ENCODE measurements at regions not wholly inside any gene's neighbourhood (a gene's known extent, or its start where the extent isn't known, plus 50 kb on each side); places are given as distances from the start of the nearest gene placed in this dataset.

DNA sequence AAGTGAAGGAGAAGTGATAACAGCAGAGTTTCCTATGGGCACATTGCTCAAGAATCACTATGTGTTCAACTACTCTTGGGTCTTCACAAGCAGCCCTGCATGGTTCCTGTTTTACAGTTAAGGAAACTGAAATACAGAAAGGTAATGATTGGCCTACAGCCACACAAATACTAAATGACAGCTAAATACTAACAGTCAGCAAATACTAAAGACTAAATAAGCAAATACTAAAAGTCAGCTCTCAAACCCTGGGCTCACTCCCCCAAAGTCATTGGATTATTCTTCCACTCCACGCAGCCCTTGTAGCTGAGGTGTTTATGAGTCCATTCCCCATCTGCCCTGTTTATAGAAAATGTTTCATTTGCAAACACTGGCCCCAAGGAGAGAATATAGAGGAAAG is 372.7 kb upstream of the CDH11 start:
- H3K4me3 Mint-ChIP-seq (ENCODE audit: unreplicated experiment), result no peak overlapping the region

DNA sequence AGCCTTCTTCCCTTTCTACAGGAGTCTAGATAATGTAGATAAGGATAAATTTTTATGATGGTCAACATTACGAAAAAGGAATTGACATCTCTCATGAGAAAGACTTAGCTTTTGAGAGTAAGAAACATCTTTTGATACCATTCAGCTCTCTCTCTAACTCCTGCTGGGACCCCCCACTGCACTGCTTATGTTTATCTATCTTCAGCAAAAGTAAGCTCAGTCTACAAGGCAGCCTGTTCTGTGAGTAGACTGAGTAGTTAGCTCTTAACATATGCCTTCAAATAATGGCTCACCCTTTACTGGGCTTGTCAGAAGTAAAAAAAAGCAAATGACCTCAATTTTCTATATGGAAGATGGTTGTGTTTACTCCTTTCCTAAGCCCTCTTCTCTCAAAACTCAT is 372.2 kb upstream of the CDH11 start:
- TF ChIP-seq, protein P1, sequence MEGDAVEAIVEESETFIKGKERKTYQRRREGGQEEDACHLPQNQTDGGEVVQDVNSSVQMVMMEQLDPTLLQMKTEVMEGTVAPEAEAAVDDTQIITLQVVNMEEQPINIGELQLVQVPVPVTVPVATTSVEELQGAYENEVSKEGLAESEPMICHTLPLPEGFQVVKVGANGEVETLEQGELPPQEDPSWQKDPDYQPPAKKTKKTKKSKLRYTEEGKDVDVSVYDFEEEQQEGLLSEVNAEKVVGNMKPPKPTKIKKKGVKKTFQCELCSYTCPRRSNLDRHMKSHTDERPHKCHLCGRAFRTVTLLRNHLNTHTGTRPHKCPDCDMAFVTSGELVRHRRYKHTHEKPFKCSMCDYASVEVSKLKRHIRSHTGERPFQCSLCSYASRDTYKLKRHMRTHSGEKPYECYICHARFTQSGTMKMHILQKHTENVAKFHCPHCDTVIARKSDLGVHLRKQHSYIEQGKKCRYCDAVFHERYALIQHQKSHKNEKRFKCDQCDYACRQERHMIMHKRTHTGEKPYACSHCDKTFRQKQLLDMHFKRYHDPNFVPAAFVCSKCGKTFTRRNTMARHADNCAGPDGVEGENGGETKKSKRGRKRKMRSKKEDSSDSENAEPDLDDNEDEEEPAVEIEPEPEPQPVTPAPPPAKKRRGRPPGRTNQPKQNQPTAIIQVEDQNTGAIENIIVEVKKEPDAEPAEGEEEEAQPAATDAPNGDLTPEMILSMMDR (IDR thresholded peaks at IDR 0.05; ENCODE audit: insufficient read depth, low read depth, low read length), result no peak
- TF ChIP-seq EZH2 (IDR thresholded peaks at IDR 0.05; ENCODE audit: insufficient read depth, low read length), result no peak
- Histone ChIP-seq H4K20me1 (ENCODE audit: insufficient read depth, low read length) (no peaks in the 10 kb centered on the region), H3K4me3 (ENCODE audit: insufficient read depth, low read depth, low read length) (no peak overlapping the region), H3K27me3 (ENCODE audit: insufficient read depth, low read length) (no peaks in the 10 kb centered on the region), H3K9me3 (ENCODE audit: insufficient read depth, low read depth, low read length) (no peaks in the 10 kb centered on the region), H3K9ac (ENCODE audit: low read length) (no peak overlapping the region), H3K36me3 (ENCODE audit: insufficient read depth, low read length) (no peaks in the 10 kb centered on the region), H3K79me2 (ENCODE audit: insufficient read depth, low read length) (no peaks in the 10 kb centered on the region), H3K4me2 (ENCODE audit: low read length) (no peak overlapping the region), H2AFZ (ENCODE audit: low read depth, low read length) (no peak overlapping the region), H3K4me1 (ENCODE audit: insufficient read depth, low read length) (no peaks in the 10 kb centered on the region), H3K27ac (ENCODE audit: low read depth, low read length) (no peak overlapping the region)
- H3K27me3 Mint-ChIP-seq (ENCODE audit: low read depth, unreplicated experiment), result no peaks in the 10 kb centered on the region
- FAIRE-seq, result no peak
- H3K36me3 Mint-ChIP-seq (ENCODE audit: low read depth, unreplicated experiment), result no peaks in the 10 kb centered on the region
- H3K4me3 Mint-ChIP-seq (ENCODE audit: unreplicated experiment), result no peak overlapping the region
- peaks cover 7% of the 10 kb centered on the region for H3K4me1 Mint-ChIP-seq (ENCODE audit: low read depth, unreplicated experiment)
- peaks cover 2% of the 10 kb centered on the region for H3K9me3 Mint-ChIP-seq (ENCODE audit: unreplicated experiment)
- DNase-seq (ENCODE audit: low read depth), result no peak
- H3K27ac Mint-ChIP-seq (ENCODE audit: unreplicated experiment), result no peak overlapping the region

More for the DNA sequence above, 372.7 kb upstream of the CDH11 start:
- H3K27ac Mint-ChIP-seq (ENCODE audit: unreplicated experiment), result no peak overlapping the region
- no peaks in the 10 kb centered on the region for H3K27me3 ChIP-seq (ENCODE audit: insufficient read depth, low read length)
- H3K9me3 ChIP-seq (ENCODE audit: insufficient read depth, low read depth, low read length), result no peaks in the 10 kb centered on the region
- no peak overlapping the region for H2AFZ ChIP-seq (ENCODE audit: low read depth, low read length)
- H3K4me2 ChIP-seq (ENCODE audit: low read length), result no peak overlapping the region
- H3K4me3 ChIP-seq (ENCODE audit: insufficient read depth, low read depth, low read length), result no peak overlapping the region
- H3K79me2 ChIP-seq (ENCODE audit: insufficient read depth, low read length), result no peaks in the 10 kb centered on the region
- no peaks in the 10 kb centered on the region for H3K36me3 Mint-ChIP-seq (ENCODE audit: low read depth, unreplicated experiment)
- no peak for TF ChIP-seq EZH2 (IDR thresholded peaks at IDR 0.05; ENCODE audit: insufficient read depth, low read length)
- TF ChIP-seq, protein P1 (IDR thresholded peaks at IDR 0.05; ENCODE audit: insufficient read depth, low read depth, low read length), result no peak
- H4K20me1 ChIP-seq (ENCODE audit: insufficient read depth, low read length), result no peaks in the 10 kb centered on the region
- H3K4me1 ChIP-seq (ENCODE audit: insufficient read depth, low read length), result no peaks in the 10 kb centered on the region
- H3K9ac ChIP-seq (ENCODE audit: low read length), result no peak overlapping the region
- H3K27ac ChIP-seq (ENCODE audit: low read depth, low read length), result no peak overlapping the region
- H3K9me3 Mint-ChIP-seq (ENCODE audit: unreplicated experiment), result peaks cover 2% of the 10 kb centered on the region
- FAIRE-seq (no peak), DNase-seq (ENCODE audit: low read depth) (no peak)
- peaks cover 3% of the 10 kb centered on the region for H3K4me1 Mint-ChIP-seq (ENCODE audit: low read depth, unreplicated experiment)
- H3K27me3 Mint-ChIP-seq (ENCODE audit: low read depth, unreplicated experiment), result no peaks in the 10 kb centered on the region
- no peaks in the 10 kb centered on the region for H3K36me3 ChIP-seq (ENCODE audit: insufficient read depth, low read length)

GRCh38 chr16:65490286-65490685 is 368.4 kb upstream of the CDH11 start:
- no peaks in the 10 kb centered on the region for H4K20me1 ChIP-seq (ENCODE audit: insufficient read depth, low read length)
- FAIRE-seq, result no peak
- Mint-ChIP-seq H3K4me1 (ENCODE audit: low read depth, unreplicated experiment) (peaks cover 9% of the 10 kb centered on the region), H3K27ac (ENCODE audit: unreplicated experiment) (no peak overlapping the region), H3K9me3 (ENCODE audit: unreplicated experiment) (no peaks in the 10 kb centered on the region), H3K4me3 (ENCODE audit: unreplicated experiment) (no peak overlapping the region), H3K27me3 (ENCODE audit: low read depth, unreplicated experiment) (no peaks in the 10 kb centered on the region), H3K36me3 (ENCODE audit: low read depth, unreplicated experiment) (no peaks in the 10 kb centered on the region)
- TF ChIP-seq, protein P1 (IDR thresholded peaks at IDR 0.05; ENCODE audit: insufficient read depth, low read depth, low read length), result no peak
- TF ChIP-seq EZH2 (IDR thresholded peaks at IDR 0.05; ENCODE audit: insufficient read depth, low read length), result no peak
- H3K27ac ChIP-seq (ENCODE audit: low read depth, low read length), result no peak overlapping the region
- H3K9me3 ChIP-seq (ENCODE audit: insufficient read depth, low read depth, low read length), result no peaks in the 10 kb centered on the region
- H3K4me2 ChIP-seq (ENCODE audit: low read length), result no peak overlapping the region
- no peak for DNase-seq (ENCODE audit: low read depth)
- H3K36me3 ChIP-seq (ENCODE audit: insufficient read depth, low read length), result no peaks in the 10 kb centered on the region
- H3K79me2 ChIP-seq (ENCODE audit: insufficient read depth, low read length), result no peaks in the 10 kb centered on the region
- no peaks in the 10 kb centered on the region for H3K27me3 ChIP-seq (ENCODE audit: insufficient read depth, low read length)
- no peak overlapping the region for H2AFZ ChIP-seq (ENCODE audit: low read depth, low read length)
- no peak overlapping the region for H3K4me3 ChIP-seq (ENCODE audit: insufficient read depth, low read depth, low read length)
- H3K9ac ChIP-seq (ENCODE audit: low read length), result no peak overlapping the region
- H3K4me1 ChIP-seq (ENCODE audit: insufficient read depth, low read length), result no peaks in the 10 kb centered on the region
